ENCODE measurements at regions not wholly inside any gene's neighbourhood (a gene's known extent, or its start where the extent isn't known, plus 50 kb on each side); places are given as distances from the start of the nearest gene placed in this dataset.

GRCh38 chr1:55541296-55541695 is 326.1 kb upstream of the USP24 start:
- H3K27ac Mint-ChIP-seq: no peak overlapping the region
- H3K27me3 Mint-ChIP-seq: no peaks in the 10 kb centered on the region
- H3K36me3 Mint-ChIP-seq: no peaks in the 10 kb centered on the region
- H3K9me3 Mint-ChIP-seq: no peaks in the 10 kb centered on the region
- peaks cover 0 to under 1% of the 10 kb centered on the region in 2 donors for H3K4me1 Mint-ChIP-seq
- DNase-seq (no peak), ATAC-seq (replicated peaks) (no peak)
- no peak overlapping the region for H3K4me3 Mint-ChIP-seq

DNA sequence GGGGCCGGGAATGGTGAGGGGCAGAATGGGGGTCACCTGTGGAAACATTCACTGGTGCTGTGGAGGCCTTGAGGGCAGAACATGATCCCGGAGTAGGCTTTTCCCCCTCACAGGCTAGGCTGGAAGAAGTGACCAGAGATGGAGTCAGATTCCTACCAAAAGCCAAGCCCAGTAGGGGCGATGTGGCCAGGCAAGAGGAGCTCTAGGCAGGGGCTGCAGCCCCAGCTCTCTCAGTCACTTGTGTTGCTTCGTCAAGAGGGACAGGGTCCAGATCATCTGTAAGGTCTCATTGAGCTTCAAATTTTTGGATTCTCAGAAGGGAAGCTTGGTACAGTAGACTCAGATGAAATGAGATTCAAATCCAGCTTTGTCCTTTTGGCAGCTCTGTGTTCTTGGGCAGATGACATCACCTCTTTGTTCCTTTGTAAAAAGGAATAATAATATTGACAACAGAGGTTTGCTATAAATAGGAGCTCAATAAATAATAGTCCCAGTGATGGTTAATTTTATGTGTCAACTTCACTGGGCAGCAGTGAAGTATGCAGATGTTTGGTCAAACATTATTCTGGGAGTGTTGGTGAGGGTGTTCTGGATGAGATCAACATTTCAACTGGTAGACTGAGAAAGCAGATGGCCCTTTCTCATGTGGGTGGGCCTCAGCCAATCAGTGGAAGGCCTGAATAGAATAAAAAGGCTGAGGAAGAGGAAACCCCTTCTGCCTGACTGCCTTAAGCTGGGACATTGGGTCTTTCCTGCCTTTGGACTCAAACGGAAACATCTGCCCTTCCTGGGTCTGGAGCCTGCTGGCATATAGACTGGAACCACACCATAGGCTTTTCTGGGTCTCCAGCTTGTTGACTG is 324.7 kb upstream of the USP24 start:
- no peaks in the 10 kb centered on the region for H3K9me3 Mint-ChIP-seq
- no peak overlapping the region for H3K4me3 Mint-ChIP-seq
- no peak overlapping the region for H3K27ac Mint-ChIP-seq
- ATAC-seq (replicated peaks): no peak
- H3K4me1 Mint-ChIP-seq: peaks cover 0 to 2% of the 10 kb centered on the region in 2 donors
- no peaks in the 10 kb centered on the region for H3K27me3 Mint-ChIP-seq
- no peak for DNase-seq
- H3K36me3 Mint-ChIP-seq: no peaks in the 10 kb centered on the region

DNA sequence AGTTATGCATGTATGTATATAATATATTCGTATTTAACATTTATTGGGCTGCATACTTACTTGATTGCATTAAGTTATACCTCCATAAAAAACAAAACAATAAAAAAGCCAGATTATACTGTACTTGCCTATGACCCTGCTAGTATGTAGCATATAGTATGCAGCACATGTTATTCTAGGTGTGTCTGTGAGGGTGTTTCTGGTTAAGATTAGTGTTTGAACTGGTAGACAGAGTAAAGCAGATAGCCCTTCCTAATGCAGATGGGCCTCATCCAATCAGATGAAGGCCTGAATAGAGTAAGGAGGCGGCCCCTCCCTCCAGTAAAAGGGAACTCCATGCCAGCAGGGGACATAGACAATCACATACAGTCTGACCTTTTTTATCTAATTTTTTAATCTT is 323.3 kb upstream of the USP24 start:
- no peak for DNase-seq
- H3K27ac Mint-ChIP-seq: no peak overlapping the region
- no peaks in the 10 kb centered on the region for H3K27me3 Mint-ChIP-seq
- H3K9me3 Mint-ChIP-seq: no peaks in the 10 kb centered on the region
- no peak for ATAC-seq (replicated peaks)
- H3K4me1 Mint-ChIP-seq: peaks cover 0 to 2% of the 10 kb centered on the region in 2 donors
- no peaks in the 10 kb centered on the region for H3K36me3 Mint-ChIP-seq
- no peak overlapping the region for H3K4me3 Mint-ChIP-seq

GRCh38 chr1:55536545-55536865 is 321.3 kb upstream of the USP24 start:
- no peaks in the 10 kb centered on the region for H3K27me3 Mint-ChIP-seq
- no peak for ATAC-seq (replicated peaks)
- DNase-seq: no peak
- peaks cover 0 to 2% of the 10 kb centered on the region in 2 donors for H3K4me1 Mint-ChIP-seq
- no peaks in the 10 kb centered on the region for H3K36me3 Mint-ChIP-seq
- no peaks in the 10 kb centered on the region for H3K9me3 Mint-ChIP-seq
- no peak overlapping the region for H3K27ac Mint-ChIP-seq
- H3K4me3 Mint-ChIP-seq: no peak overlapping the region

DNA sequence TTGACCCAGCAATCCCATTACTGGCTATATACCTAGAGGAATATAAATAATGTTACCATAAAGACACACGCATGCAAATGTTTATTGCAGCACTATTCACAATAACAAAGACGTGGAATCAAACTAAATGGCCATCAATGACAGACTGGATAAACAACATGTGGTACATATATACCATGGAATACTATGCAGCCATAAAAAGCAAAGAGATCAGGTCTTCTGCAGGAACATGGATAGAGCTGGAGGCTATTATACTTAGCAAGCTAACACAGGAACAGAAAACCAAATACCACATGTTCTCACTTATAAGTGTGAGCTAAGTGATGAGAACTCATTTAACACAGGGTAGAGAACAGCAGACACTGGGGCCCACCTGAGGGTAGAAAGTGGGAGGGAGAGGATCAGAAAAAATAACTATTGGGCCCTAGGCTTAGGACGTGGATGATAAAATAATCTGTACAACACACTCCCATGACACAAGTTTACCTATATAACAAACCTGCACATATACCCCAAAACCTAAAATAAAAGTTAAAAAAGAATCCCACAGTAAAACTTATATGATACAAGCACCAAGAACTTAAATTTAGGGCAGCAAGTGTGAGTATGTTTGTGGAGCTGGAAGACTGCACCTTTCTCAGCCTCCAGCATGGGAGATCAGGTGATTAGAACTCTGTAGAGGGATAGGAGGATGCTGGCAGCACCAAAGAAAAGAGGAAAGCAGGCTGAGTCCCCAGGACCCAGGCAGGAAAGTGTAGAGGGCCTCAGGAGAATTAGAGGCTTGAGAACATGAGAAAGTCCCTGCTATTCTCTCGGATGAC is 320.8 kb upstream of the USP24 start:
- H3K36me3 Mint-ChIP-seq: no peaks in the 10 kb centered on the region
- DNase-seq: no peak
- ATAC-seq (replicated peaks): no peak
- no peak overlapping the region for H3K27ac Mint-ChIP-seq
- peaks cover 0 to 2% of the 10 kb centered on the region in 2 donors for H3K4me1 Mint-ChIP-seq
- H3K4me3 Mint-ChIP-seq: no peak overlapping the region
- no peaks in the 10 kb centered on the region for H3K9me3 Mint-ChIP-seq
- H3K27me3 Mint-ChIP-seq: no peaks in the 10 kb centered on the region

DNA sequence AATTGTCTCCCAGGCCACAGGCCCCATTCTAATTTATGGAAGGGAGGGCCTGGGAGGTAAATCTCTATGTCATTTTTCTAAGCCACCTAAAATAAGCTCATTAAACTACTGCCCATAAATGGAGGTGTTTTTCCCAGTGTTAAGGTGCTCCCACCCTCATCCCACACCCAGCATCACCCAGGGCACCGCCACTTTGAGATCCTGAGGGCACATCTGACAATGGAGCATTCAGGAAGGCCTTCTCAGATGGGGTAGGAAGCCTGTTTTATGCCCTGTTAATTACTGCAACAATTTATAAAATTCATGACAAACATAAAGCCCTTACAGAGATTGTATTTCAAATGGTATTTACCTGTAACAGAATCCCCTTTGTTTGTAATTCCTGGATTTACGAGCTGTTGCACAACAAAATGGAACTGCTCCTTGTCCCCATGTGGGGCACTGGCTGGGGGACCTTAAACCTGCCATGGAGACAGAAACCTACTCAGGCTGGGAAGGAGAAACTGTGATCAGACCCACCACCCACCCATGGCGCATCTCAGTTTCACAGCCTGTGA is 319.5 kb upstream of the USP24 start:
- H3K27me3 Mint-ChIP-seq: no peaks in the 10 kb centered on the region
- no peaks in the 10 kb centered on the region for H3K9me3 Mint-ChIP-seq
- no peak overlapping the region for H3K27ac Mint-ChIP-seq
- DNase-seq: no peak
- ATAC-seq (replicated peaks): no peak
- H3K4me1 Mint-ChIP-seq: peaks cover 0 to 2% of the 10 kb centered on the region in 2 donors
- H3K36me3 Mint-ChIP-seq: no peaks in the 10 kb centered on the region
- no peak overlapping the region for H3K4me3 Mint-ChIP-seq

- peaks cover 0 to 6% of the 10 kb centered on the region in 2 donors for H3K27me3 Mint-ChIP-seq
- H3K9me3 Mint-ChIP-seq: no peaks in the 10 kb centered on the region
- DNase-seq (no peak), ATAC-seq (replicated peaks) (no peak)
- no peak overlapping the region for H3K27ac Mint-ChIP-seq
- H3K4me3 Mint-ChIP-seq: no peak overlapping the region
- peaks cover 0 to 2% of the 10 kb centered on the region in 2 donors for H3K4me1 Mint-ChIP-seq
- H3K36me3 Mint-ChIP-seq: no peaks in the 10 kb centered on the region
These were observed 316.5 kb upstream of the USP24 start for GRCh38 chr1:55531644-55532043.

DNA sequence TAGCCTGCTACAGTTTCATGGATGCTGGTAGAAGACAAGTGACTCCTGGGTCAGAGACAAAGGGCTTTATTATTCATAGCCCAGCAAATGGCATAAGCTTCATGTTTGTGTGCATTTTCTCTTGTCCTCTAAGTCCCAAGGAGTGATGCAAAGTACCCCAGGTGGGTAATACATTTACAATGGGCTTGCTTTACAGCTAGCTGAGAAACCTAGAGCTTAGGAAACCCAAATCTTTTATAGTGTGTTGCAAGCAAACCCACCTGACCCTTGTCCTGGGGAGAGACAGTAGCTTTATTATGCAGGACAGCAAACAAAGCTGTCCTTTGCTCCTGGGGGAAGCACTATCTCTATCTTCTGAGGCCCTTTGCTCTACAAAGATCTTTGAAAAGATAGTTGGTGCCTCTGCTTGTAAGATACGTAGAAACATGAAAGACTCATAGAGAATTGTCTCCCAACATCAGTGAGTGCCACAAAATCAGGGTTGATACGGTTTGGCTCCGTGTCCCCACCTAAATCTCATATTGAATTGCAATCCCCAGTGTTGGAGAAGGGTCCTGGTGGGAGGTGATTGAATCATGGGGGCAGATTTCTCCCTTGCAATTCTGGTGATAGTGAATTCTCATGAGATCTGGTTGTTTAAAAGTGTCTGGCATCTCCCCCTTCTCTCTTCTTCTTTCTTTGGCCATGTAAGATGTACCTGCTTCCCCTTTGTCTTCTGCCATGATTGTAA is 315.8 kb upstream of the USP24 start:
- Mint-ChIP-seq H3K4me1 (no peaks in the 10 kb centered on the region), H3K9me3 (no peaks in the 10 kb centered on the region), H3K4me3 (no peak overlapping the region), H3K27ac (no peak overlapping the region), H3K27me3 (peaks cover 0 to 7% of the 10 kb centered on the region in 2 donors), H3K36me3 (no peaks in the 10 kb centered on the region)
- no peak for ATAC-seq (replicated peaks)
- DNase-seq: no peak

DNA sequence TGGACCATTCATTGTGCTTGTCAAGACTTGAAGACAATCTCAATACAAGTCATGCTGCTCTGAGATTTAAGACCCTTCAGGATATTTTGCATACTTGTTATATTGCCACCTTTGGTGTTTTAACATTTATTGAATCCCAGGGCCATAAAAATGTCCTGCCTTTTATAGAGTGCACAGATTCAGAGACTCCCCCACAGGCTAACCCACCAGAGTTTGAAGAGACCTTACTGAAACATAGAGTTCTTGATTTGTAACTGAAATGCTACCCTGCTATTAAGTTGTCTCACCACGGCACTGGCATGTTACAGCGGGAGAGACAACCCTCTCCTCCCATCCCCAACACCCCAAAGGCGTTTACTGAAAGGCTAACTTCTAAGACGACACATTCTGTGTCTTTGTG is 313.9 kb upstream of the USP24 start:
- H3K9me3 Mint-ChIP-seq: no peaks in the 10 kb centered on the region
- H3K4me3 Mint-ChIP-seq: no peak overlapping the region
- H3K27ac Mint-ChIP-seq: no peak overlapping the region
- no peak for ATAC-seq (replicated peaks)
- peaks cover under 1 to 10% of the 10 kb centered on the region in 2 donors for H3K27me3 Mint-ChIP-seq
- DNase-seq: no peak
- H3K4me1 Mint-ChIP-seq: no peaks in the 10 kb centered on the region
- H3K36me3 Mint-ChIP-seq: no peaks in the 10 kb centered on the region

- H3K4me3 Mint-ChIP-seq: no peak overlapping the region
- H3K36me3 Mint-ChIP-seq: no peaks in the 10 kb centered on the region
- no peaks in the 10 kb centered on the region for H3K4me1 Mint-ChIP-seq
- no peaks in the 10 kb centered on the region for H3K9me3 Mint-ChIP-seq
- no peak for DNase-seq
- ATAC-seq (replicated peaks): no peak
- peaks cover 7 to 10% of the 10 kb centered on the region in 2 donors for H3K27me3 Mint-ChIP-seq
- H3K27ac Mint-ChIP-seq: no peak overlapping the region
These were observed 312.7 kb upstream of the USP24 start for GRCh38 chr1:55527831-55528230.

GRCh38 chr1:55526716-55527115 is 311.6 kb upstream of the USP24 start:
- Mint-ChIP-seq H3K9me3 (no peaks in the 10 kb centered on the region), H3K27ac (no peak overlapping the region), H3K4me3 (no peak overlapping the region), H3K36me3 (no peaks in the 10 kb centered on the region), H3K27me3 (peaks cover 7 to 10% of the 10 kb centered on the region in 2 donors), H3K4me1 (no peaks in the 10 kb centered on the region)
- ATAC-seq (replicated peaks): no peak
- DNase-seq: no peak

GRCh38 chr1:55524006-55524405 is 308.8 kb upstream of the USP24 start:
- peaks cover 5 to 7% of the 10 kb centered on the region in 2 donors for H3K27me3 Mint-ChIP-seq
- no peaks in the 10 kb centered on the region for H3K4me1 Mint-ChIP-seq
- DNase-seq: no peak
- no peaks in the 10 kb centered on the region for H3K9me3 Mint-ChIP-seq
- ATAC-seq (replicated peaks): no peak
- H3K36me3 Mint-ChIP-seq: no peaks in the 10 kb centered on the region
- no peak overlapping the region for H3K4me3 Mint-ChIP-seq
- no peak overlapping the region for H3K27ac Mint-ChIP-seq

GRCh38 chr1:55522982-55523381 is 307.8 kb upstream of the USP24 start:
- Mint-ChIP-seq H3K4me1 (no peaks in the 10 kb centered on the region), H3K27me3 (peaks cover 14 to 17% of the 10 kb centered on the region in 2 donors), H3K36me3 (no peaks in the 10 kb centered on the region), H3K27ac (no peak overlapping the region), H3K4me3 (no peak overlapping the region), H3K9me3 (no peaks in the 10 kb centered on the region)
- DNase-seq (no peak), ATAC-seq (replicated peaks) (no peak)

DNA sequence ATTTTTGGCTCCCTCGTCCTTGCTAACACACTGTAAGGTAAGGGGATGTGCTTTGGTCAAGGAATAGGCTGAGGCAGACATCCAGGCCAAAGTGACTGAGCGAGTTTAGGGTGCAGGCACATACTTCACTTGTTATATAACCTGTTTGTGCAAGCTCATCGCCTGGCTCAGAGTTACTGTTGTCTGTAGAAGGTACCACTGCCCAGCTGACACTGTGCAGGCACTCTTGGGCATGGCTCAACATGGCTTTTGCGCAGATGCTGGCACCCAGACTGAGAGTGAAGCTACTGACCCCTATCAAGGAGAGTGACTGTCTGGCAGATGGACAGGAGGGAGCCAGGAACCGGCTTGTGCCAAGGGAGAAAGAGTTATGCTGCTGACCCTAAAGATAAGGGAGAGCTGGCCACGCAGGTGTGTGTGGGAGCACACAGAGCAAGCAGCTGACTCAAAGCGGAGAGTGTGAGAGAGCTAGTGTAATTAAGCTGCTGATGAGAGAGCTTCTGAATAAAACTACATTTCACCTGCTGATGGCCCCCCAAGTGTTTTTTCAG is 307.3 kb upstream of the USP24 start:
- DNase-seq (no peak), ATAC-seq (replicated peaks) (no peak)
- peaks cover 17 to 23% of the 10 kb centered on the region in 2 donors for H3K27me3 Mint-ChIP-seq
- H3K4me3 Mint-ChIP-seq: no peak overlapping the region
- H3K9me3 Mint-ChIP-seq: no peaks in the 10 kb centered on the region
- no peaks in the 10 kb centered on the region for H3K4me1 Mint-ChIP-seq
- no peak overlapping the region for H3K27ac Mint-ChIP-seq
- H3K36me3 Mint-ChIP-seq: no peaks in the 10 kb centered on the region
